AG08395 (cell line): ENCODE measurements at regions not wholly inside any gene's neighbourhood (a gene's known extent, or its start where the extent isn't known, plus 50 kb on each side); places are given as distances from the start of the nearest gene placed in this dataset.
A peak's percentile ranks its signal among the peaks of the same experiment; 100 is the strongest.
"Not testable (repeated sequence)": the region's sequence is repeated elsewhere in the genome, so short reads cannot be mapped to it uniquely, and the experiment has no call there.

Experiments used
- DNase-seq: peaks from one replicate; pipeline ENCODE4 v3.0.0; 2012; ENCODE audit warnings: mixed read lengths, low spot score

DNA sequence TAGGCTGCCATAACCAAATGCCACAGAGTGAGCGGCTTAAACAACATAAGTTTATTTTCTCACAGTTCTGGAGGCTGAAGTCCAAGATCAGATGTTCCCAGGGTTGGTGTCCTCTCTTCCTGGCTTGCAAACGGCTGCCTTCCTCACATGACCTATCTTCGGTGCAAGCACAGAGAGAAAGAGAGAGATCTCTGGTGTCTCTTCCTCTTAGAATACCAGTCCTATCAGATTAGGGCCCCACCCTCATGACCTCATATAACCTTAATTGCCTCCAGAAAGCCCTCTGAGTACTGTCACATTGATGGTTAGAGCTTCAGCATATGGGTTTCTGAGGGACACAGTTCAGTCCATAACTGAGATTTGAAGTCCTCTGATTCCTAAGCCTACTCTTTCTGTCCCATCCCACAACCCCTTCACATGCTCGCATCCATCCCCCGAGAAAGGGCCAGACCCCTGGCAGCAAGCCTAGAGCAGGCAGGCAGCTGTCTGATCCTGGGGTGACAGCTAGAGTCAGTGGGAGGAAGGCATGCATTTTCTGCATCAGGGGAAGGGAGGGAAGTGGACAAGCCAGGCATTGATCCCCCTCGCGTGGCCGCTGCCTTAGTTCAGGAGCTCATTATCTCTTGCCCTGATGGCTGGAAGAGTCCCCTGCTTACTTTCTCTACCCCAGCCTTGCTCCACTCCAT, 114.1 kb downstream of the FAR1 start:
- no peak for DNase-seq

DNA sequence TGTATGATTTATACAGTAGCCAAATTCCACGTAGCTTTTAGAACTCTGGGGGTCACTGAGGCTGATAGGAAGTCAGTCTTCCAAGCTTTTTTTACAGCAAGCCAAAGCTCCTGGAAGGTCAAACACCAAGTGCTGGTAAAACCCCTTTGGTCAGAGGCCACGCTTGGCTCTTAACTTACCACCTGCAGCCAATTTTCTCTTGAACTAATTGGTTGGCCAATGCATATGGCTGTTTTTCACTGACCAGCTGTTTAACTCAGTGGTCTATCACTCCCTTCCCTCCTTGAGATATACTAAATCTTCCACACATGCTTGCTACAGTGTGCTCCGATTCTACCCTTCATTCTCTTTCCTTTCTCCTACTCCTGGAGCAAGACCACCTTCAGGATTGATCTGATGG, 116.0 kb downstream of the FAR1 start:
- DNase-seq, result no peak

DNA sequence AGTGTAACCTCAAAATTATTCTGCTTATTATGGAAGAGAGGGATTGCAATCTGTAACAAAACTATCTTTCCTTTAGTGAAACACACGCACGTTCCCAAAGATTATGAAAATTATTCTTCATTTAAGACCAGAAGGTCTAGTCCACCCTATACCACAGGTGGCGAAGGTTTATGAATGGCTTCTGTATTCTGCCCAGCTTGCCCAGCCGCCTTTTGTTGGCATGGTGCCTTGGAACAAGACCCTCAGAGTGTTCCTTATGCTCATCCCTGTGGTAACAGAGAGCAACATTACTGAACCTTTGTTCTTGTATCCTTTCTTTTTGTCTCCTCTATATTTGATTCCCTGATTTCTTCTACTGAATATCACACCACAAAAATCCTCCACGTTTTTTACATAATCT, 116.4 kb downstream of the FAR1 start:
- DNase-seq, result no peak

DNA sequence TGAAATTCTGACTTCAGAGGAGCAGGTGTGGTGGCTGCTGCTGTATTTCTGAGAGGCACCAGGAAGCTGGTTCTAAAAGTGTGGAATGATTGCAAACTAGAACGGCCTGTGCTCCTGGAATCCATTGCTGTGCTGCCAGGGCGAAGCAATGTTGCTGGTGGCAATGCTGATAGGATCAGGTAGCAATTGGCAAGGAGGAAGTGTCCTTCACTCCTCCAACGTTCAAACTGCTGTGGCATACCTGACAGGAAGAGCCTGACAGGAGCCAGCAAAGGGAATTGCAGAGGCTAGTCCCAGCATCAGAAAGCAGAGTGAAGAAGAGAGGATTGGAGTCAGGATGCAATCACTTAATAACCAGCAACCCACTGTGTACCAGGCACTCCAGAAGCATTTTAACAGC, 118.2 kb downstream of the FAR1 start:
- no peak for DNase-seq

DNA sequence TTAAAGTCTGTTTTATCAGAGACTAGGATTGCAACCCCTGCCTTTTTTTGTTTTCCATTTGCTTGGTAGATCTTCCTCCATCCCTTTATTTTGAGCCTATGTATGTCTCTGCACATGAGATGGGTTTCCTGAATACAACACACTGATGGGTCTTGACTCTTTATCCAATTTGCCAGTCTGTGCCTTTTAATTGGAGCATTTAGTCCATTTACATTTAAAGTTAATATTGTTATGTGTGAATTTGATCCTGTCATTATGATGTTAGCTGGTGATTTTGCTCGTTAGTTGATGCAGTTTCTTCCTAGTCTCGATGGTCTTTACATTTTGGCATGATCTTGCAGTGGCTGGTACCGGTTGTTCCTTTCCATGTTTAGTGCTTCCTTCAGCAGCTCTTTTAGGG, 129.1 kb downstream of the FAR1 start:
- not testable (repeated sequence) for DNase-seq

DNA sequence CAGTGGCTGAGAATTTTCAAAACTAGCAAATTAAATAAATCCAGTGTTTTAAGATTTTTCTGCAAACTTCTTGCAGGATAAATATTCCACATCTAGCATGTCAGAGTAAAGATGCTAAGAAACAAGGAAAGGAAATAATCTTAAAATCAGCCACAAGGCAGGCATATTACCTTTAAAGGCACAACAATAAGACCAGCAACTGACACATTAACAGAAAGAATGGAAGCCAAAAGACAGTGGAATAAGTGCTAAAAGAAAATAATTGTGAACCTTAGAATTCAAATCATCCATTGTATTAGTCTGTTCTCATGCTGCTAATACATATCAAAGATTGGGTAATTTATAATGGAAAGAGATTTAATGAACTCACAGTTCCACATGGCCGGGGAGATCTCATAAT, 132.4 kb downstream of the FAR1 start:
- no peak for DNase-seq

DNA sequence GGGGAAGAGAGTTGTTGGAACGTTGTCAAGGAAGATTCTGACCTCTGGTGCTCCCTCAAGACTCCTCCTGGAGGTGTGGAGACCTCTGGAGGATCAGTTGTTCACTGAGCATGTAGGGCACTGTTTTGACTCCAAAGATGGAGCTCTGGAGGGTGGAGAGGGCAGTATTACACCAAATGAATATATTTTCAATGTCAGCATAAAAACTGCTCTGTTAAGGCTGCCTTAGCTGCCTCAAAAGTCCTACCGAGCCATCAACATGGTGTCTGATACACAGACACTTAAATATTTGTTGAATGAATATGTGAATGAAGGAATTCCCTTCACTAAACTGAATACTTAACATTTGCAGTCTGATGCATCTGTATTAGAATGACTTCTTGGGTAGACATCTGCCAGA, 144.2 kb upstream of the SPON1 start:
- DNase-seq, result no peak

DNA sequence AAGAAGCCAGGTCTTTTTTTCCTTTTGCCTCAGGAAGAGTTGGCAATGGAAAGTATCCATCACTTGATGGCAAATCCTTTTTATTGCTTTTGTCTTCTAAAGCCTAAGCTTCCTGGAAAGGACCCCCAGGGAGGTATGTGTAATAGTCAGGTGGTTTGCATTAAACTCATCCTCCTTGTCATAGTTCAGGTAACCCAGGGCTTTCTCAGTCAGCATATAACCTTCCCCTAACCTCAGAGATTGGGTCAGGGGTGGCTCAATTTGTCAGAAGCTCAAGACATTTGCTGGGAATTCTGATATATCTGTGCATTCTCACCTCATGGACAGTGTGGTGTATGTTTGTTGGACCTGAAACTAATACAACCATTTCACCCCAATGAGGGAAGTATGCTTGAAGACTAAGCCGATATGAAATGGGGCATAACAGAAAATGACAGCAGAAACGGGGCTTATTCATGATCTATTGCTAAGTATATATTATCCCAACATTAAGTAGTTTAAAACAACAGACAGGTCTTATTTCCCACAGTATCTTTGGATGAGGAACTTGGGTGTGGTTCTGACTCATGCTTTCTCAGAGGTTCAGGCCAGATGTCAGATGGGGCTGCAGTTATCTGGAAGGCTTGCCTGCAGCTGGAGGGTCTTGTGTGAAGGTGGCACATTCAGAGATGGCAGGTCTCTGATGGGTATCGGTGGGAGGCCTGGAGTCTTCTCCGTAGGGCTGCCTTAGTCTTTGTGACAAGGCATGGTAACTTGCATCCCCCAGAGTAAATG, 135.8 kb upstream of the SPON1 start:
- DNase-seq, result peak; percentile 13

DNA sequence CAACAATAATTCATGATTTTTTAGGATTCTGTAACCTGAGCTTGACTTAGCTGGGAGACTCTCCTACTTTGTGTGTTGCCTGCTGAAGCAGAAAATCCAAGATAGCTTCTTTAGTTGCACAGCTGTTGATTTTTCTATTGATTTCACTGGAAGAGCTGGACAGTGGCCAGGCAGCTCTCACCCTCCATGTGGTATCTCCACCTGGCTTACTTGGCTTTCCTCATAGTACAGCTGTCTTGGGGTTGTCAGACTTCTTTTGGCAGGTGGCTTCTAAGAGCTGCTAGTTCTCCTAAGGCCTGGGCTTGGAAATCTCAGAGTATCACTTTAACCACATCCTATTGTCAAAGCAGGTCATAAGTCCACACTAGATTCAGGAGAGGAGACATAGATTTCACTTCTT, 130.8 kb upstream of the SPON1 start:
- no peak for DNase-seq

DNA sequence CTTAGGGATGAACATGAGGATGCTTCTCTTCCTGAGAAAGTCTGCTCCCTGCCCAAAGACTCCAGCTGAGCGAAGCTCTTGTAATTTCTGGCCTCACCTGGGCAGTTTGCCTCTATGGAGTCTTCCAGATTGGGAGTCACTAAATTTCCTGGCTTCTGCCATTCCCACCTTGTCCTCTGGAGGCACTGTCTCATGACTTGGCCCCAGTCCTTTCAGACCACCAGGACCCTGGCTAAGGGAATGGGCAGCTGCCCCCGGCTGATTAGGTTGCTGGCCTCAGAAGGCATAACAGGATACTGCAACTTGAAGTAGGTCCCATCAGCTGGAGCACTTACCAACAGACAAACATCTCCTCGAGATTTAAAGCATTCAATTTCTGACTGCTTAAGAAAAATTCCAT, 128.1 kb upstream of the SPON1 start:
- DNase-seq, result no peak

DNA sequence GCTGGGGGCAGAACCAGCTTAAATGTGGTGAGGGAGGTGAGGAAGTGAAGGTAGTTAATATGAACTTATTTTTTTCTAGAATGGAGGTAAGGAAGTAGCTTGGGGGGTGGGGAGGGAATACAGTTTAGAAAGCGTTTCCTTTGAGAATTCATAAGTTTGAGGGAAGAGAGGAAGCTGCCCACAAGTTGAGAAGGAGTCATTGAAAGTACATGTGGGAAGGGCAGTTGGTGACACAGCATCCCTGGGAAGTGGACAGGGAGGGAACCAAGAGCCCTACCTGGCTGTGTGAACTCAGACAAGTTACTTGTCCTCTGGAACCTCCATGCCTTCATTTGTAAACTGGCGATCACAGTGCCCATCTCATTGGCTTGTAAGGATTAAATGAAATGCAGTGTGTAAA, 125.9 kb upstream of the SPON1 start:
- DNase-seq, result no peak

DNA sequence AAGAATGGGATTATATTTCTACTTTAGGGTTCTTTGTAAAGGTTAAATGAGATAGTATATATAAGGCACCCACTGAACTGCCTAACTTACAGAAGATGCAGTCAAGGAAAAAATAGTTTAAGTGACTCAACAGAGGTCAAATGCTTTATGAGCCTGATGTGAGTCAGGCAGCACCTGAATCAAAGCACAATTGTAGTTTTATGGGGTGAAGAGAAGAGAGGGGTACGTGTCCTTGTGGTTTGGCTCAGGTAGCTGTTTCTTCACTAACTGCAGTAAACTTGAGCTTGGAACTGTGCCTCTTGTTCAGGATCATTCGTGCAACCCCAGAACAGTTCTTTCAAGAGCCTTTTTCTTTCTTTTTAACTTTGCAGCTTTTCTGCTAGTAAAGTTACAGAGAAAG, 125.2 kb upstream of the SPON1 start:
- no peak for DNase-seq

DNA sequence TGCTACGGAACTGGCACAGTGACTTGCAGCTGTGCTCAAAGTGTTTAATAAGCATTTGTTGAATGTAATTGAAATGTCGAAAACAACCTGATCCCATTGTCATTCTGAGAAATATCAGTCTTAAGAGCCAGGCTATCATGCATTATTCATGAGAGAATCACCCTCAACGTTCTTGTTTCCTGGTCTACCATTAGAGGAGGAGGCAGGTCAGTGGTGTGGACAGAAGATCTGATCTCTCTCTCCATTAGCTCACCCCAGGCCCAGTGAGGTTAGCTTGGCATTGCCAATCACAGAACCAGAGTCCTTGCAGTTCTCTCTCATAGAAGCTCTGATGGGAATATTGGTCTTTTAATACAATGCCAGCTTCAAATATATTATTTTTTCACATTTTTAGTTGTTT, 121.1 kb upstream of the SPON1 start:
- no peak for DNase-seq

DNA sequence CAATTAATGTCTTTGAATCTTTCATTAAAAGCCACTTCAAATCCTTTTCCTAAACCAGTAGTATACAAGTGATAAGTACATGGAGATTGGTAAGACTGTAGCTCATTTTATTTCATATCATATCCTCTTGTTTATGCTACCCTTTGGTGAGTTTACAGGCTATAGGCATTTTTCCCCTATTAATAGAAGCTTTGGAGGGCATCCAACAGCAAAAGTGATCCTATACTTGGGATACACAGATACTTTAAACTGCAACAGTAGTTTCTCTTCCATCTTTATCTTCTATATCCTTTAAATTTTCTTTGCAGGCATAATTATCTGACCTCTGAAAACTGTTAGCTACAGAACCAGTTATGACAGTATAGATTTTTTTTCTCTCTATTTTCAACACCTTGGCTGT, 114.5 kb upstream of the SPON1 start:
- DNase-seq, result no peak

DNA sequence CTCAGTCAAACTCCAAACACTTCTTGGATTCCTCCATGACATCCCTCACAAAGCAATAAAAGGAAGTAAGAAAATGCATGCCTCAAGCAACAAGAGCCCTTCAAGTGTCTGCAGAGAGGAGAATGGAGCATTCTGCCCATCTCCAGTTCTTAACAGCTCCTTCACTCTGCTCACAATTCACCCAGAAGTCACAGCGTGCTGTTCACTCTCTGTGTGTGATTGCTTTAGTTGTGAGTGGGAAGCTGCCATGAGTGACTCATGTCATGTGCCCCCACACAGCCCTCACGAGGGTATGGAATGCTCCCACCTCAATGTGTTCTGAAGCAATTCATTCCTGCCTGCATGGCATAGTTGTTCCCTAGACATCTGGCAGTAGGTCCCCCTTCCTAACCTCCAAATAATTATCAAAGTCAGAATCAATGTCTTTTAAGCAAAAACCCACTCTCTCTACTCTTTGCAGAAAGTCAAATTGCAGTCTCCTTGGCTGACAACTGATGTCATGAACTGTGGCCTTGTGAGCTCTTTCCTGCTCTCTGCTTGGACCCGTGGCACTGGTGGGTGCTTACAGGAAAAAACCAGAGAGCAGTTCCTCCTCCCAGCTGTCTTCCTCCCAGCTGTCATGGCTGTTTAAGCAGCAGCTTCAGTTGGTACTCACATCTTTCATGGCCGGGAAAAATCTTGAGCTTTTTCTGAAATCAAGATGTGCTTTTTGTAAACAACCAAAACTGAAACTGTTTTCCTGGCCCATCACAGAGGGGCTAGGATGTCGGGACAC, 112.1 kb upstream of the SPON1 start:
- no peak for DNase-seq

DNA sequence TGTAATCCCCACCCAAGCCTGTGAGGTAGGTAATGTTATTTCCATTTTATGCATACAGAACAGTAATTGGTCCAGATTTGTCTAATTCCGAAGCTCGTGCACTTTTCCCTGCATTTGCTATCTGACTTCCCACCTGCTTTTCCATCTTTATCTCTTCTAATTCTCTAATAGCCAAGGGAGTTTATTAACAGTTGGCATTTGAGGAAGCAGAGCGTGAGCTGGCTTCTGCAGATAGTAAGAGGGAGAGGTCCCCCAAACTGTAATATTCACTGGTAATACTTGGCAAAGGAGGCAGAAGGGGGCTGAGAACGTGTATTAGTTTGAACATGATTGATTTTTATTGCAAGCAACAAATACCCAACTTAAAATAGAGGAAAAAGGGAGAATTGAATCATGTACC, 110.8 kb upstream of the SPON1 start:
- no peak for DNase-seq

DNA sequence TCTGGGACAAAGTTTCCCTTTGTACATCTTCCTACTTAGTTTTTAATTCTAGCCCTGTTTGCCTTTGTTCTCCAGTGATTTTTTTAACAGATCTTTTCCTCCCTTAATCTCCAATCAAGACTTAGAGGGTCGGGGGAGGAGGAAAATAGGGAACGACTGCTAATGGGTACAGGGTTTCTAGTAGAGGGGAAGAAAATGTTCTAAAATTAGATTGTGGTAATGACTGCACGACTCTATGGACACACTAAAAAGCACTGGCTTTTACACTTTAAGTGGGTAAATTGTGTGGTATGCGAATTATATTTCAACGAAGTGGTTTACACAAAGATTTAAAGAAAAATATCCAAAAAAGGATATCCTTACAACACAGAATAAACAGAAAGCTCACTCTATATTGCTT, 110.0 kb upstream of the SPON1 start:
- DNase-seq, result no peak

DNA sequence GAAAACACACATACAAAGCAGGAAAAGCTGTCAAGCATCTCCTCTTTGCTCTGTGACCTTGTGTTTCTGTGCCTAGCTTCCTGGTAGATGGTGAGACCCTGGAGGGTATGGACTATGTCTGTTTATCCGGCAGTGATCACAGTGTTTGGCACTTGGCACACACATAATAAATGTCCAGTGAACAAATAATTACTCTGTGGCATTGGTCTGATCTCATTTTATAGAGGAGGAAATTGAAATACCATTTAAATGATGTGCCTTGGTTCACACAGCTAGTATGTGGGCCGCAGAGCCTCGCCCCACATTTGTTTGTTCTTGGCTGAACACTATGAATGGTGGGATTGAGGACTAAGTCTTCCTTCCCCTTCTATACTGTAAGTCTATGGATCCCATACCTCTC, 104.7 kb upstream of the SPON1 start:
- no peak for DNase-seq

DNA sequence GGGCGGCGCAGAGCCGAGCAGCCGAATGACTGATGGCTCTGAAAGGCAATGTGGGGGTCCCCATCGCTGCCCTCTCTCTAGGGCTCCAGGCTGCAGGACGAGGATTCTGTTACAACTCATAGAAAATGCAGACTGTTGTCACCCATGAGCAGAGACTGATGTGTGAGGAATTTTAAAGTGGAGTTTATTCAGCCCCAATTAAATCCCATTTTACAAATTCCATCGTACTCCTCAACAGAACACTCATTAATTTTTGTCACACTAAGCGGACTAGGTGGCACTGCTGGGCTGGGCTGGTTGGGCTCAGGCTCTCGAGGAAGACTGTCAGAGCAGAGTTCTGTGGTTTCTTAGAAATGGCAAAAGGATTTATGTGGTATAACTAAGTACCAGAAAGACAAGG, 102.6 kb upstream of the SPON1 start:
- no peak for DNase-seq

DNA sequence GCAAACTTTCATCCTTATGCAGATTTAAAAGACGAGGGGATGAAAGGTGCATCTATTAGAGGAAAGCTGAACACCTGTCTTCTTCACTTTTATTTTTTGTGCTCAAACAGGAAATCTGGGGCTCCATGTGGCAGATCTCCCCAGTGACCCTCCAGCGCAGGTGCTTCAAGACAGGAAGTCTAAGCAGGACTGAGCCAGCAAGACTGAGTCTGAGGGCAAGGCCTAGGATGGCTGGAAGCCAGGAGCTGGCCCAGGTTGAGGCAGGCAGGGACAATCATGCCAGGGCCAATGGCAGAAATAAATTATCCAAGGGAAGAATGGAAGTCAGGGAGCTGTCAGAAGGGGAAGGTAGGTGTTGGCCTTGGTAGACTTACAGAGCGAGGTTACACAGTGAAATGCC, 101.1 kb upstream of the SPON1 start:
- no peak for DNase-seq

DNA sequence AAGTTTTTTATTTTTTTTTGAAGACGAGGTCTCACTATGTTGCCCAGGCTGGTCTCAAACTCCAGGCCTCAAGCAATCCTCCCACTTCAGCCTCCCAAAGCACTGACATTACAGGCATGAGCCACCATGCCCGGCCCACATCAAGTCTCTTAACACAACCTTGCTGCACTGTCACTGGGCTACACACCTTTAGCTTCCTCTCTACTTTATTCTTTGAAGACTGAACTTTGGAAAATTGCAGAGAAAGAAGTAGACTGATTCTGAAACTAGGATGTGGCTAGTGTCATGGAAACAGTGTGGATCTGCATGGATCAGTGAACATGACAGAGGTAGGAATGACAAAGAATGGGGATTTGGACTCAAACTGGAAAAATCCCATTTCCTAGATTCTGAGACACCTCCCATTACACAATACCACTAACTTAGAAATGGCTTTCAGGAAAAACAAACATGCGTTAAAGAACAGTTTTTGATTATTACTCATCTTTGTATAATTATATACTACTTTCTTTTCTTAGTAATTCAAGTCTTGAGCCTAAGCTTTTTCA, 99.6 kb upstream of the SPON1 start:
- no peak for DNase-seq

DNA sequence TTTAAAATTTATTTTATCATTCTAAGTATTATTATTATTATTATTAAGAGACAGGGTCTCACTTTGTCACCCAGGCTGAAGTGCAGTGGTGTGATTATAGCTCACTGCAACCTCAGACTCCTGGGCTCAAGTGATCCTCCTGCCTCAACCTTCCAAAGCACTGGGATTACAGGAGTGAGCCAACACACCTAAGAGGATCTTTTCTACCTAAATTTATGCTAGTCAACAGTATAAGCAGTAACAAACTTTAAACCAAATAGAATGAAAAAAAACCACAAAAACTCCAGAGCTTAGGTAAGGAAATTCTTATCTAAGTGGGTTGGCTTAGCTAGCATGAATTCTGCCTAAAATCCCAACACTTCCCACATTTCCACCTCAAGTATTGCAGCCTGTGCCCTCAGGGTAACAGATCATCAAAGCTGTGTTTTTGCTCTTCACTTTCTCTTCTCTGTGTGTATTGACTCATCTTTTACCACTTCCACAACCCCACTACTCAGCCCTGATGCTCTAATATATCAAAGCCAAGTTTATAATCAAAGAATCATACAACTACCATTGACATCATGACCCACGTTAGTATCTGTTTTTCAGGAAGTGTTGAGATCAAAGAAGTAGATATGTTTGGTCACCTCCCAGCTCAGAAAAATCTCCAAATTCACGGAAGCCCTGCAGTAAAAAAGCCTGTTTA, 93.7 kb upstream of the SPON1 start:
- no peak for DNase-seq
